ENCODE measurements at regions not wholly inside any gene's neighbourhood (a gene's known extent, or its start where the extent isn't known, plus 50 kb on each side); places are given as distances from the start of the nearest gene placed in this dataset.
"Not testable (repeated sequence)": the region's sequence is repeated elsewhere in the genome, so short reads cannot be mapped to it uniquely, and the experiment has no call there.

- no peak overlapping the region for H3K4me3 Mint-ChIP-seq
- no peaks in the 10 kb centered on the region for H3K27me3 Mint-ChIP-seq
- no peaks in the 10 kb centered on the region for H3K9me3 Mint-ChIP-seq
- no peak overlapping the region for H3K27ac Mint-ChIP-seq
- no peaks in the 10 kb centered on the region for H3K36me3 Mint-ChIP-seq (ENCODE audit: low read depth)
- no peaks in the 10 kb centered on the region for H3K4me1 Mint-ChIP-seq
- ATAC-seq (replicated peaks): no peak
These were observed 212.1 kb upstream of the ATP6AP2 start for GRCh38 chrX:40368611-40369061.

- Mint-ChIP-seq H3K36me3 (ENCODE audit: low read depth) (no peaks in the 10 kb centered on the region), H3K9me3 (no peaks in the 10 kb centered on the region), H3K27ac (no peak overlapping the region), H3K27me3 (no peaks in the 10 kb centered on the region), H3K4me1 (no peaks in the 10 kb centered on the region), H3K4me3 (no peak overlapping the region)
- no peak for ATAC-seq (replicated peaks)
These were observed 214.1 kb upstream of the ATP6AP2 start for GRCh38 chrX:40366661-40367060.

DNA sequence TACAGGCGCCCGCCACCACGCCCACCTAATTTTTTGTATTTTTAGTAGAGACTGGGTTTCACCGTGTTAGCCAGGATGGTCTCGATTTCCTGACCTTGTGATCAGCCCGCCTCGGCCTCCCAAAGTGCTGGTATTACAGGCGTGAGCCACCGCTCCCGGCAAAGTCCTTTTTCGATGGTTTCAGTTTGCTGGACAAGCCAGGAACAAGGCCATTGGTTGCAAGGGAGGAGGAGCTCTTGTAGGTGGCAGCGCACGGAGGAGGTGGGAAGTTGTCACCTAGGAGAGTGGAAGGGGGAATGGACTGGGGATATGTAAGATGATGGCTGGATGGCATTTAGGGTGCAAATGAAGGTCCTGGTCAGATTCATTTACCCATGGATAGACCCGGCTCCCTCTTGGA, 218.5 kb upstream of the ATP6AP2 start:
- H3K4me1 Mint-ChIP-seq; H3K9me3 Mint-ChIP-seq; H3K36me3 Mint-ChIP-seq (ENCODE audit: low read depth); H3K4me3 Mint-ChIP-seq; H3K27ac Mint-ChIP-seq; H3K27me3 Mint-ChIP-seq; ATAC-seq (replicated peaks): not testable (repeated sequence)

DNA sequence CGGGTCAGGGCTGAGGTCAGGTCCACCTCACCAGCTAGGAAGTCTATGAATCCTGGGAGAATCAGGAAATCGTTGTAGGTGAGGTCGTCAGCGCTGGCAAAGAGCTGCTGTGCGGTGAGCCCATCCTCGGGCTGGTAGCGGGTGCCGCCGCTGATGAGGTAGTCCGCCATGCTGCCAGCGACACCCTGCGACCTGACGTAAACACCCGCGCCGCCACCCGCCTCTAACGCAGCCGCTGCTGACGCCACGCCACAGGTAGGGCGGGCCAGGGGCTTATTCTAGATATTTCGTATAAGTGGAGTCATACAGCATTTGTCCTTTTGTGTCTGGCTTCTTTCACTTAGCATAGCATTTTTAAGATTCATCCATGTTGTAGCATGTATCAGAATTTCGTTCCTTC, 220.2 kb upstream of the ATP6AP2 start:
- ATAC-seq (replicated peaks): no peak
- H3K27ac Mint-ChIP-seq: no peak overlapping the region
- no peaks in the 10 kb centered on the region for H3K4me1 Mint-ChIP-seq

GRCh38 chrX:40359593-40359992, 221.2 kb upstream of the ATP6AP2 start:
- no peak for ATAC-seq (replicated peaks)
- H3K36me3 Mint-ChIP-seq (ENCODE audit: low read depth): no peaks in the 10 kb centered on the region
- no peaks in the 10 kb centered on the region for H3K9me3 Mint-ChIP-seq
- H3K4me1 Mint-ChIP-seq: no peaks in the 10 kb centered on the region
- no peak overlapping the region for H3K4me3 Mint-ChIP-seq
- H3K27ac Mint-ChIP-seq: no peak overlapping the region
- H3K27me3 Mint-ChIP-seq: no peaks in the 10 kb centered on the region

More for the DNA sequence above, 220.2 kb upstream of the ATP6AP2 start:
- no peaks in the 10 kb centered on the region for H3K9me3 Mint-ChIP-seq
- H3K4me3 Mint-ChIP-seq: no peak overlapping the region
- H3K27me3 Mint-ChIP-seq: no peaks in the 10 kb centered on the region
- H3K36me3 Mint-ChIP-seq (ENCODE audit: low read depth): no peaks in the 10 kb centered on the region

- Mint-ChIP-seq H3K27me3 (no peaks in the 10 kb centered on the region), H3K4me3 (no peak overlapping the region), H3K27ac (no peak overlapping the region), H3K4me1 (no peaks in the 10 kb centered on the region), H3K9me3 (no peaks in the 10 kb centered on the region), H3K36me3 (ENCODE audit: low read depth) (no peaks in the 10 kb centered on the region)
- no peak for ATAC-seq (replicated peaks)
These were observed 221.8 kb upstream of the ATP6AP2 start for GRCh38 chrX:40358994-40359393.

DNA sequence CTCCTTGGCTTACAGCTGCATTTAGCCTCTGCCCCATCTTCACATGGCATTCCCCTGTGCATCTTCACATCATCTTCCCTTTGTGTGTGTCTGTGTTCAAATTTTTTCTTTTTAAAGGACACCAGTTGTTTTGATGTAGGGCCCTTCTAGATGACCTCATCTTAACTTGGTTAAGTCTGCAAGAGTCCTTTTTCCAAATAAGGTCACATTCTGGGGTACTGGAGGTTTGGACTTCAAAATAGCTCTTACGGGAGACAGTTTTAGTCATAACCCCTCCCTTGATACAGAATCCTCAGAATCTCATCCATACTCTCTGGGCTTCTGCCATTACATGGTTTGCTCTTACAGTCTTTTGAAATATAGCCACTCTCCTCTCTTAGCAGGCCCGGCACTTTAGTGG, 231.5 kb upstream of the ATP6AP2 start:
- Mint-ChIP-seq H3K36me3 (ENCODE audit: low read depth) (no peaks in the 10 kb centered on the region), H3K4me1 (no peaks in the 10 kb centered on the region), H3K27ac (no peak overlapping the region), H3K4me3 (no peak overlapping the region), H3K9me3 (no peaks in the 10 kb centered on the region), H3K27me3 (peaks cover 3% of the 10 kb centered on the region)
- no peak for ATAC-seq (replicated peaks)

GRCh38 chrX:40346379-40346778, 234.4 kb upstream of the ATP6AP2 start:
- Mint-ChIP-seq H3K27me3 (peaks cover 3% of the 10 kb centered on the region), H3K27ac (no peak overlapping the region), H3K4me1 (no peaks in the 10 kb centered on the region), H3K4me3 (no peak overlapping the region), H3K9me3 (no peaks in the 10 kb centered on the region), H3K36me3 (ENCODE audit: low read depth) (no peaks in the 10 kb centered on the region)
- ATAC-seq (replicated peaks): no peak

DNA sequence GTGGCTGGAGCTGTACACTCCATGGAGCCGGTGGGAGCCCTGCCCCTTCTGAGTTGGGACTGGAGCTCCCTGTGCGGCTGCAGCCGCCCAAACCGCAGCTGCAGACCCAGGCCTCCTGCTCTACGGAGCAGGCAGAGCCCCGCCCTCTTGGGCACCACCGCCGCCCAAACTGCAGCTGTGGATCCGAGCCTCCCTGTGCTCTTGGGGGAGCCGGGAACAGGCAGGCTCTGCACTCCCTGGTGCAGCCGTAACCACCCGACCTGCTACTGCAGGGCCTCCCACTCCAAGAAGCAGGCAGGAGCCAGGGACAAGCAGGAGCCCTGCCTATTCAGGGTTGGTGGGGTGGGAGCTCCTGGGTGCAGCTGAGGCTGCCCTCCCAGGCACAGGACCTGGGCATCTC, 237.5 kb upstream of the ATP6AP2 start:
- no peaks in the 10 kb centered on the region for H3K36me3 Mint-ChIP-seq (ENCODE audit: low read depth)
- H3K27me3 Mint-ChIP-seq: peaks cover 3% of the 10 kb centered on the region
- no peak for ATAC-seq (replicated peaks)
- no peaks in the 10 kb centered on the region for H3K9me3 Mint-ChIP-seq
- H3K4me3 Mint-ChIP-seq: no peak overlapping the region
- H3K4me1 Mint-ChIP-seq: no peaks in the 10 kb centered on the region
- H3K27ac Mint-ChIP-seq: no peak overlapping the region

DNA sequence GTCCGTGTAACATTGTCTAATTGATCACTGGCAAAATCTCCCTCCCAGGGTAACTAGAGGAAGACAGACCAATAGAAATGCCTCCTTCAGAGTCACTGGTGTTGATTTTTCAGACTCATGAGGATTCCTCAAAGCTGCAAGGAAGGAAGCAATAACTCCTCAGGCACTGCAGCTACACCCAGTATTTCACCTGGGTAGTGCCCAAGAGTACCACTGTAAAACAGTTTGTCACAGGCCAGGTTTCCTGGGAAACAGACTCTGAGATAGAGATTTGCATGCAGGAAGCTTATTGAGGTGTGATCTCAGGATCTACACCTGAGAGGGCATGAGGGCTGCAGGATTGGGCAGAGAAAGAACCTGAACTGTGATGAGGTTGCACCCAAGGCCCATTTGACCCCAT, 240.7 kb upstream of the ATP6AP2 start:
- Mint-ChIP-seq H3K27ac (no peak overlapping the region), H3K4me1 (no peaks in the 10 kb centered on the region), H3K4me3 (no peak overlapping the region), H3K9me3 (no peaks in the 10 kb centered on the region), H3K36me3 (ENCODE audit: low read depth) (no peaks in the 10 kb centered on the region), H3K27me3 (no peaks in the 10 kb centered on the region)
- no peak for ATAC-seq (replicated peaks)

GRCh38 chrX:40333344-40333743, 235.6 kb upstream of the BCOR start:
- no peaks in the 10 kb centered on the region for H3K27me3 Mint-ChIP-seq
- H3K27ac Mint-ChIP-seq: no peak overlapping the region
- H3K36me3 Mint-ChIP-seq (ENCODE audit: low read depth): no peaks in the 10 kb centered on the region
- no peaks in the 10 kb centered on the region for H3K9me3 Mint-ChIP-seq
- no peak for ATAC-seq (replicated peaks)
- H3K4me3 Mint-ChIP-seq: no peak overlapping the region
- no peaks in the 10 kb centered on the region for H3K4me1 Mint-ChIP-seq

DNA sequence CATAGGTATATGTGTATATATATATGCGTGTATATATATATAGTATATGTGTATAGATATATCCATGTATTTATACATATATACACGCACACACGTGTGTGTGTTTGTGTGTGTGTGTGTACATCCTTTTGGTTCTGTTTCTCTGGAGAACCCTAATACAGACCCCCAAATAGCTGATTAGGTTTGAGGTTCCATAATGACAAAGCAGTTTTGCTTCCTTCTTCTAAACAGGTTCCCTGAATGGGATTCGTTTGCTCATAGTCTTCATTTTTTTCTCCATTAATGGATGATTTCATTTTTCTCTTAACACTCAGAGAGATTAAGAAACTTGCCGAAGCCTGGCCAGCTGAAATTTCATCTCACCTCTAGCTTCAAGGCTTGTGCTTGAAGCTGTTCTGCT, 234.0 kb upstream of the BCOR start:
- H3K9me3 Mint-ChIP-seq: no peaks in the 10 kb centered on the region
- no peaks in the 10 kb centered on the region for H3K4me1 Mint-ChIP-seq
- H3K4me3 Mint-ChIP-seq: no peak overlapping the region
- H3K36me3 Mint-ChIP-seq (ENCODE audit: low read depth): no peaks in the 10 kb centered on the region
- H3K27me3 Mint-ChIP-seq: no peaks in the 10 kb centered on the region
- no peak for ATAC-seq (replicated peaks)
- no peak overlapping the region for H3K27ac Mint-ChIP-seq

DNA sequence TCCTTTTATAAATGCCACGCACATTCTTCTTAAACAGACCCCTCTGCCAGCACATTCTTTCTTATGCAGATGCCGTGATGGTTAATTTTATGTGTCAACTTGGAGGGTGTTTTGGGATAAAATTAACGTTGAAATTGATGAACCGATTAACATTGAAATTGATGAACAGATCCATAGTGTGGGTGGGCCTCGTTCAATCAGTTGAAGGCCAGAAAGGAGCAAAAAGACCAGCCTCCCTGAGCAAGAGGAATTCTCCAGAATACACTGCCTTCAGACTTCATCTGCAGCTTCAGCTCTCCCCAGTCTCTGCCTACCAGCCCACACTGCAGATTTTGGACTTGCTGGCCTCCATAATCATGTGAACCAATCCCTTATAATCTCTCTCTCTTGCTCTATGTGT, 233.6 kb upstream of the BCOR start:
- no peak overlapping the region for H3K4me3 Mint-ChIP-seq
- no peaks in the 10 kb centered on the region for H3K27me3 Mint-ChIP-seq
- H3K36me3 Mint-ChIP-seq (ENCODE audit: low read depth): no peaks in the 10 kb centered on the region
- ATAC-seq (replicated peaks): no peak
- no peak overlapping the region for H3K27ac Mint-ChIP-seq
- H3K9me3 Mint-ChIP-seq: no peaks in the 10 kb centered on the region
- H3K4me1 Mint-ChIP-seq: no peaks in the 10 kb centered on the region

GRCh38 chrX:40329616-40330015, 231.9 kb upstream of the BCOR start:
- H3K36me3 Mint-ChIP-seq (ENCODE audit: low read depth): no peaks in the 10 kb centered on the region
- no peak overlapping the region for H3K4me3 Mint-ChIP-seq
- no peak overlapping the region for H3K27ac Mint-ChIP-seq
- no peaks in the 10 kb centered on the region for H3K4me1 Mint-ChIP-seq
- H3K9me3 Mint-ChIP-seq: no peaks in the 10 kb centered on the region
- ATAC-seq (replicated peaks): no peak
- no peaks in the 10 kb centered on the region for H3K27me3 Mint-ChIP-seq

DNA sequence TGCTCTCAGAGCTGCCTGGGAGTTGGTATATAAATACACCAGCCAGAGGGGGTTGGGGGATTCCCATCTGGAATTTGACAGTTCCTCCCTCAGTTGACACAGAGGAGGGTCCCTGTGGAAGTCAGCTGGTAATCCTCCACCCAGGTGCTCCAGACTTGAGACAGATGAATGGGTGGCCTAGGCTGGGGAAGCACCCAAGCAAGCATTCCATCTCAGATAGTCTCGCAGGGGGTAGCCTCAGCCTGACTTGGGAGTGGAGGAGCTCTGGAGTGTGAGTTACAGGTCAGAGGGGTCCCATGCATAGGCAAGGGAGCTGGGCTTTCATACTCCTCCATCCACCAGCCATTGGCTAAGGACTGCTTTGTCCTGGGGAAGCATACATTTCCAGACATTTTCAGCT, 229.3 kb upstream of the BCOR start:
- Mint-ChIP-seq H3K36me3 (ENCODE audit: low read depth) (no peaks in the 10 kb centered on the region), H3K4me3 (no peak overlapping the region), H3K27me3 (no peaks in the 10 kb centered on the region), H3K27ac (no peak overlapping the region), H3K9me3 (no peaks in the 10 kb centered on the region), H3K4me1 (no peaks in the 10 kb centered on the region)
- ATAC-seq (replicated peaks): no peak

DNA sequence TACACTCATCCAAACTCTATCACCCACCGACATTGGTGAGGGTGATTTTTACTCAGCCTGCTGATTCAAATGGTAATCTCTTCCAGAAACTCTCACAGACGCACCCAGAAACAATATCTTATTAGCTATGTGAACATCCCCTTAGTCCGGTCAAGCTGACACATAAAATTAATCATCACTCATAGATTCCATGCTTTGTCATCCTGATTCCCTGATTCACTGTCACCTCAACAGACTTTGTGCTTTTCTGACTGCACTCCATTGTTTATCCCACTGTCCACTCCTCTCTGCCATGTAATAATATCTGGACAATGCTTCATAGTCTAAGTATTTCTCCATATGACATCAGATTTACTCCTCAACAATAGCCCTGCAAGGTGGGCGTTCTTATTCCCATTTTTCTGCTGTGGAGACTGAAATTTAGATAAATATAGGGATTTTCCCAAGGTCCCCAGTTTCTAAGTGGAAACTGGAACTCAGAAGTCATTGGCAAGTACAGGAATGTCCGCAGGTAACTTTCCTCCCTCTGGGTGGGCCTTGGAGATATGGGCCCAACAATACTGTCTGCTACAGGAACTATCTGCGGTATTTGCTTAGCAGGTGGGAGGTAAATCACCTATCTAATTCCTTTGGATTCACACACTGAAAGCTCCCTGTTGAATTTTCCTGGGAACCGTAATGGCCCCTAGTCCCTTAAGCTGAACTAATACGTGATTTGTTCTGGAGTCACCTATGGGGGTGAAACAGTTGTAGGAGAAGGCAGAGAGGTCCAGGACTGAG, 228.6 kb upstream of the BCOR start:
- ATAC-seq (replicated peaks): peak; percentile 11
- Mint-ChIP-seq H3K27ac (no peak overlapping the region), H3K36me3 (ENCODE audit: low read depth) (no peaks in the 10 kb centered on the region), H3K4me1 (no peaks in the 10 kb centered on the region), H3K4me3 (no peak overlapping the region), H3K27me3 (no peaks in the 10 kb centered on the region), H3K9me3 (no peaks in the 10 kb centered on the region)

All from activated T-helper 17 cell treated with anti-CD3 and anti-CD28 coated beads, Interleukin-2, amount 50 U/mL, for 72 hours (primary cell).